Transverse colon (tissue), 4 donors: ENCODE measurements at regions not wholly inside any gene's neighbourhood (a gene's known extent, or its start where the extent isn't known, plus 50 kb on each side); places are given as distances from the start of the nearest gene placed in this dataset.

Experiments used
- DNase-seq: peaks from one replicate; pipeline ENCODE4 v3.0.0-alpha.2; 2019
- H3K27ac ChIP-seq, 4 donors: fragments of 200-600 bp; sonication (generic); 2 replicates each; pipeline ENCODE4 v1.5.1; 2016 to 2018; ENCODE audit warnings: inconsistent platforms in 4 of 4
- H3K27me3 ChIP-seq: fragments of 200-600 bp; sonication (generic); 2 replicates; pipeline ENCODE4 v1.5.1; 2017; ENCODE audit warnings: inconsistent platforms
- H3K36me3 ChIP-seq, 4 donors: fragments of 200-600 bp; sonication (generic); 2 replicates each; pipeline ENCODE4 v1.5.1; 2017 to 2019; ENCODE audit warnings: inconsistent platforms in 4 of 4
- H3K4me1 ChIP-seq, 4 donors: fragments of 200-600 bp; sonication (generic); 2 replicates each; pipeline ENCODE4 v1.5.1; 2017 to 2020; ENCODE audit warnings: inconsistent platforms in 4 of 4
- H3K4me3 ChIP-seq, 4 donors: fragments of 200-600 bp; sonication (generic); 1 replicate in 1 of 4; 2 replicates in 3 of 4; pipeline versions ENCODE4 v1.5.1 to v1.6.1; 2017 to 2019; ENCODE audit warnings: inconsistent platforms in 4 of 4
- H3K9me3 ChIP-seq, 2 donors: fragments of 200-600 bp; sonication (generic); 2 replicates each; pipeline ENCODE4 v1.5.1; 2017 to 2019; ENCODE audit warnings: inconsistent platforms in 2 of 2
- EP300 ChIP-seq: sonication (generic); formaldehyde crosslinking; IDR thresholded peaks from one replicate; pipeline ENCODE4 v1.6.1; 2017; ENCODE audit warnings: antibody characterized with exemption, low read depth
- POLR2A ChIP-seq: fragments of 450-650 bp; IDR thresholded peaks from one replicate; pipeline ENCODE4 v1.6.1; 2016; ENCODE audit warnings: antibody characterized with exemption, mild to moderate bottlenecking, moderate library complexity
- POLR2AphosphoS5 ChIP-seq, 3 donors: sonication (generic); formaldehyde crosslinking; IDR thresholded peaks; one replicate each; pipeline ENCODE4 v1.6.1; 2016; ENCODE audit warnings: antibody characterized with exemption in 3 of 3
- WGBS, 2 donors: methylation state at CpG; one replicate each; pipeline ENCODE4 v1.1.5; 2018; ENCODE audit warnings: low coverage in 1 of 2; 5-methylcytosine and 5-hydroxymethylcytosine counted together
- in situ Hi-C, 4 donors: fragments of 200-750 bp; cut with MboI; loops; one replicate each; pipeline versions ENCODE4 v1.15.0 to v1.15.1; 2017; ENCODE audit warnings: low sequenced_read_pairs in 3 of 4, low pct_ligation_motif_present in 1 of 4, low pct_unique_long_range_greater_than_20kb in 1 of 4
- intact Hi-C: fragments of 100-400 bp; cut with DNase I; formaldehyde crosslinking; loops from one replicate; pipeline ENCODE4 v1.15.1; 2023; ENCODE audit warnings: low total_unique reads
- TF ChIP-seq, protein P1 (sequence below), 5 experiments: fragments of 200-600 bp in 3 of 5; fragments of 450-650 bp in 2 of 5; sonication (generic) in 3 of 5; IDR thresholded peaks; 1 replicate in 2 of 5; 2 replicates in 3 of 5; pipeline ENCODE4 v1.5.1; 2016 to 2017; ENCODE audit warnings: antibody characterized with exemption in 5 of 5, inconsistent platforms in 3 of 5, mild to moderate bottlenecking in 2 of 5, moderate library complexity in 1 of 5

DNA sequence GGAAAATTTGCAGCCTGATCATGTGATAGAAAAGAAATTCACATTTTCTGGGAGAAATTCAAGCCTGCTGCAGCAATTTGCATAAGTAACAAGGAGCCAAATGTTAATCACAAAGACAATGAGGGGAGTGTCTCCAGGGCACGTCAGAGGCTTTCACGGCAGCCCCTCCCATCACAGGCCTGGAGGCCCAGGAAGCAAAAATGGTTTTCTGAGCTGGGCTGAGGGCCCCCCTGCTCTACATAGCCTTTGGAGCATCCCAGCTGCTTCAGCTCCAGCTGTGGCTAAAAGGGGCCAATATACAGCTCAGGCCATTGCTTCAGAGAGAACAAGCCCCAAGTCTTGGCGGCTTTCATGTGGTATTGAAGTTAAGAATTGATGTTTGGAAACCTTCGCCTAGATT lies 445.3 kb upstream of the ZEB2 start:
- no peak overlapping the region for H3K27ac ChIP-seq
- DNase-seq = no peak
- H3K9me3 ChIP-seq = peaks cover 0 to 3% of the 10 kb centered on the region in 2 donors
- intact Hi-C loops (no loop called here), in situ Hi-C loops (no loop called here)
- H3K4me1 ChIP-seq = no peaks in the 10 kb centered on the region
- TF ChIP-seq, protein P1, sequence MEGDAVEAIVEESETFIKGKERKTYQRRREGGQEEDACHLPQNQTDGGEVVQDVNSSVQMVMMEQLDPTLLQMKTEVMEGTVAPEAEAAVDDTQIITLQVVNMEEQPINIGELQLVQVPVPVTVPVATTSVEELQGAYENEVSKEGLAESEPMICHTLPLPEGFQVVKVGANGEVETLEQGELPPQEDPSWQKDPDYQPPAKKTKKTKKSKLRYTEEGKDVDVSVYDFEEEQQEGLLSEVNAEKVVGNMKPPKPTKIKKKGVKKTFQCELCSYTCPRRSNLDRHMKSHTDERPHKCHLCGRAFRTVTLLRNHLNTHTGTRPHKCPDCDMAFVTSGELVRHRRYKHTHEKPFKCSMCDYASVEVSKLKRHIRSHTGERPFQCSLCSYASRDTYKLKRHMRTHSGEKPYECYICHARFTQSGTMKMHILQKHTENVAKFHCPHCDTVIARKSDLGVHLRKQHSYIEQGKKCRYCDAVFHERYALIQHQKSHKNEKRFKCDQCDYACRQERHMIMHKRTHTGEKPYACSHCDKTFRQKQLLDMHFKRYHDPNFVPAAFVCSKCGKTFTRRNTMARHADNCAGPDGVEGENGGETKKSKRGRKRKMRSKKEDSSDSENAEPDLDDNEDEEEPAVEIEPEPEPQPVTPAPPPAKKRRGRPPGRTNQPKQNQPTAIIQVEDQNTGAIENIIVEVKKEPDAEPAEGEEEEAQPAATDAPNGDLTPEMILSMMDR (IDR thresholded peaks at IDR 0.05) = no peak
- TF ChIP-seq POLR2AphosphoS5 (IDR thresholded peaks at IDR 0.05) (no peak), POLR2A (no peak), EP300 (no peak)
- no peaks in the 10 kb centered on the region for H3K36me3 ChIP-seq
- 71 to 85% methylated on average over 2 to 4 of the region's 4 CpGs for WGBS, 2 donors
- no peak overlapping the region for H3K4me3 ChIP-seq
- no peaks in the 10 kb centered on the region for H3K27me3 ChIP-seq

DNA sequence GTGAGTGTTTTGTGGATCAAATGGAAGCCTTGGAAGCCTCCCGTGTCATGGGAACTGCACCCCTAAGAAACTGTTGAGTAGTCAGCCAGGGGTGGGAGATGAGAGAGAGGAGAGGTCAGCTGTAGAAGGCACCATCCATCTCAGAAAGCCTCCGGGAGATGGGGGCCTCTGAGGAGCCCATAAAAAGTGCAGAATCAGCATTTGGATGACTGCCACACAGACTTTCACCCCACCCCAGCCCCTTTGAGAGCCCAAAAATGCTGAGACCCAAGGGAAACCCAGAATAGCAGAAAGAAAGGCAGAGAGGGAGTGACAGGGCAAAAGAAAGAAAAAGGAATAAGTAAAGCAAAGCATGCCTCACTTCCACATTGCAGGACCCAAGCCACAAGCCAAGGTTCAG lies 443.1 kb upstream of the ZEB2 start:
- TF ChIP-seq POLR2AphosphoS5 (IDR thresholded peaks at IDR 0.05) = no peak
- TF ChIP-seq, protein P1 (IDR thresholded peaks at IDR 0.05) = no peak
- no peak for TF ChIP-seq EP300
- TF ChIP-seq POLR2A = no peak
- DNase-seq = no peak
- Histone ChIP-seq H3K36me3 (no peaks in the 10 kb centered on the region), H3K27me3 (no peaks in the 10 kb centered on the region), H3K9me3 (no peaks in the 10 kb centered on the region), H3K4me1 (no peaks in the 10 kb centered on the region), H3K4me3 (no peak overlapping the region), H3K27ac (no peak overlapping the region)
- in situ Hi-C loops (no loop called here), intact Hi-C loops (no loop called here)
- WGBS, 2 donors = 87% methylated on average over 2 of the region's 2 CpGs; no CpG with 5 or more reads in 1 of the 2 donors

DNA sequence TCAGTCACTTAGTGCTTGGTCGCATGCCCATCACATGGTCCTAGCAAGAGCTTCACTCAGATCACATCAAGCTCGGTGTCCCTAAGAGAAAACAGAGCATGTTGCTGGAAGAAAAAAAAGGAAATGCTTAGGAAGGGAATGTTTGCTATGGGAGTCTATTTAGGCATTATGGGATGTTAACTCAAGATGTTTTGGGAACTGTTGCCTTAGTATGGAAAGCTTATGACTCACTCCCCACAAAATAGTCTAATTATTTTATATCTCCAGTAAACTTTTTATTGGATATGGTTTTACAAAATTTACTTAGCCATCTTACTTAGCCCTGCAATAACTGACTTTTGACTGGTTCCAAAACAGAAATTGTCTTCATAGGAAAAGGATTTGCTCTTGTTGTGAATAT lies 439.5 kb upstream of the ZEB2 start:
- no peaks in the 10 kb centered on the region for H3K36me3 ChIP-seq
- no peaks in the 10 kb centered on the region for H3K9me3 ChIP-seq
- H3K27ac ChIP-seq = no peak overlapping the region
- H3K27me3 ChIP-seq = no peaks in the 10 kb centered on the region
- no peak for DNase-seq
- intact Hi-C loops (no loop called here), in situ Hi-C loops (no loop called here)
- H3K4me3 ChIP-seq = no peak overlapping the region
- H3K4me1 ChIP-seq = no peaks in the 10 kb centered on the region
- TF ChIP-seq POLR2AphosphoS5 (IDR thresholded peaks at IDR 0.05) (no peak), EP300 (no peak), POLR2A (no peak)
- TF ChIP-seq, protein P1 (IDR thresholded peaks at IDR 0.05) = no peak
- WGBS, 2 donors = 83 to 85% methylated on average over 2 of the region's 2 CpGs

DNA sequence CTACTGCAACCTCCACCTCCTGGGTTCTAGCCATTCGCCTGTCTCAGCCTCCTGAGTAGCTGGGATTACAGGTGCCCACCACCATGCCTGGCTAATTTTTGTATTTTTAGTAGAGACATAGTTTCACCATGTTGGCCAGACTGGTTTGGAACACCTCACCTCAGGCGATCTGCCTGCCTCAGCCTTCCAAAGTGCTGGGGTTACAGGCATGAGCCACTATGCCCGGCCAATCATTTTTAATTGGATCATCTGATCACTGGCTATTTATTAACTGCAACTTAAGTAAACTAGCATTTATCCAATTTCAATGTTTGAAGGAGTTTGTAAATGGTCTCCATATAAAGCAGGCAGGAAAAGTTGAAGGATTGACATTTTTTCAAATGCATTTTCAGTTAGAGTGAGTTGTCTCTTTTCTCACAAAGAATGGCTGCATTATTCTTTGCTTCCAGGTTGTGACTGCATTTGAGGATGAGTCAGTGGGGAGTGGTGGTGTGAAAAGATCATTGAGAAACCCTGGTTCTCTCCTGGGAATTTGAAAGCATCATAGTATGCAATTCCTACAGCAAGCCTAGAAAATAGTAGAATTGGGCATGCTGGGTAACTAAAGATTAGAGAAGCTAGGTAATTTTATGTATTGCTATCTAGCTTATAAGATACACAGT lies 431.1 kb upstream of the ZEB2 start:
- TF ChIP-seq POLR2AphosphoS5 (IDR thresholded peaks at IDR 0.05) = no peak
- TF ChIP-seq, protein P1 (IDR thresholded peaks at IDR 0.05) = no peak
- TF ChIP-seq POLR2A = no peak
- TF ChIP-seq EP300 = no peak
- Histone ChIP-seq H3K27me3 (no peaks in the 10 kb centered on the region), H3K4me3 (no peak overlapping the region), H3K27ac (no peak overlapping the region), H3K9me3 (no peaks in the 10 kb centered on the region), H3K36me3 (no peaks in the 10 kb centered on the region), H3K4me1 (peaks cover 4 to 20% (median 7%) of the 10 kb centered on the region in 4 donors)
- intact Hi-C loops (no loop called here), in situ Hi-C loops (no loop called here)
- no peak for DNase-seq
- 83 to 94% methylated on average over 1 to 3 of the region's 3 CpGs for WGBS, 2 donors
